Breast epithelium (tissue), 4 donors: ENCODE measurements at regions not wholly inside any gene's neighbourhood (a gene's known extent, or its start where the extent isn't known, plus 50 kb on each side); places are given as distances from the start of the nearest gene placed in this dataset.
"Not testable (repeated sequence)": the region's sequence is repeated elsewhere in the genome, so short reads cannot be mapped to it uniquely, and the experiment has no call there.

Source experiments
- DNase-seq, 2 donors: peaks; one replicate each; pipeline ENCODE4 v3.0.0-alpha.2; 2019; ENCODE audit warnings: low spot score in 2 of 2
- H3K27ac ChIP-seq, 2 donors: fragments of 200-600 bp; sonication (generic) in 1 of 2; one replicate each; pipeline ENCODE4 v1.5.1; 2016 to 2019; ENCODE audit warnings: mild to moderate bottlenecking in 1 of 2
- H3K27me3 ChIP-seq, 2 donors: fragments of 200-600 bp; sonication (generic) in 1 of 2; one replicate each; pipeline versions ENCODE4 v1.5.1 to v1.6.0; 2017 to 2019; ENCODE audit warnings: control low read depth in 1 of 2, mild to moderate bottlenecking in 1 of 2
- H3K36me3 ChIP-seq: fragments of 200-600 bp; one replicate; pipeline ENCODE4 v1.5.1; 2019
- H3K4me1 ChIP-seq, 2 donors: fragments of 200-600 bp; sonication (generic); one replicate each; pipeline ENCODE4 v1.5.1; 2016 to 2019; ENCODE audit warnings: control low read depth in 1 of 2
- H3K4me3 ChIP-seq, 3 donors: fragments of 200-600 bp; sonication (generic); 1 replicate in 2 of 3; 2 replicates in 1 of 3; pipeline ENCODE4 v1.5.1; 2016 to 2019; ENCODE audit warnings: mild to moderate bottlenecking in 3 of 3, moderate library complexity in 2 of 3
- H3K9me3 ChIP-seq, 2 donors: fragments of 200-600 bp; sonication (generic) in 1 of 2; one replicate each; pipeline ENCODE4 v1.5.1; 2016 to 2019; ENCODE audit warnings: control low read depth in 1 of 2
- CTCF ChIP-seq, 3 donors: fragments of 450-650 bp; IDR thresholded peaks; one replicate each; pipeline ENCODE4 v1.5.1; 2016 to 2017; ENCODE audit warnings: antibody characterized with exemption in 3 of 3, mild to moderate bottlenecking in 3 of 3, moderate library complexity in 3 of 3
- POLR2A ChIP-seq: fragments of 450-650 bp; IDR thresholded peaks from one replicate; pipeline ENCODE4 v1.6.1; 2016; ENCODE audit warnings: antibody characterized with exemption, mild to moderate bottlenecking, moderate library complexity
- POLR2AphosphoS5 ChIP-seq, 3 donors: sonication (generic); formaldehyde crosslinking; IDR thresholded peaks; one replicate each; pipeline ENCODE4 v1.6.1; 2017; ENCODE audit warnings: antibody characterized with exemption in 3 of 3
- intact Hi-C: fragments of 100-400 bp; cut with DNase I; formaldehyde crosslinking; loops from one replicate; pipeline ENCODE4 v1.15.1; 2023; ENCODE audit warnings: low total_unique reads

GRCh38 chr12:104906695-104907094 lies 51.4 kb downstream of the SLC41A2 start:
- Histone ChIP-seq H3K4me1 (no peaks in the 10 kb centered on the region), H3K4me3 (no peak overlapping the region), H3K27ac (no peak overlapping the region), H3K27me3 (no peaks in the 10 kb centered on the region), H3K36me3 (no peaks in the 10 kb centered on the region), H3K9me3 (no peaks in the 10 kb centered on the region)
- intact Hi-C loops: no loop called here
- no peak for TF ChIP-seq POLR2AphosphoS5 (IDR thresholded peaks at IDR 0.05)
- no peak for TF ChIP-seq POLR2A
- no peak for TF ChIP-seq CTCF (IDR thresholded peaks at IDR 0.05)
- no peak for DNase-seq

GRCh38 chr12:104905446-104905845 lies 52.6 kb downstream of the SLC41A2 start:
- H3K4me1 ChIP-seq, H3K27ac ChIP-seq, DNase-seq, H3K4me3 ChIP-seq, intact Hi-C loops, H3K36me3 ChIP-seq, H3K27me3 ChIP-seq, H3K9me3 ChIP-seq: not testable (repeated sequence)

DNA sequence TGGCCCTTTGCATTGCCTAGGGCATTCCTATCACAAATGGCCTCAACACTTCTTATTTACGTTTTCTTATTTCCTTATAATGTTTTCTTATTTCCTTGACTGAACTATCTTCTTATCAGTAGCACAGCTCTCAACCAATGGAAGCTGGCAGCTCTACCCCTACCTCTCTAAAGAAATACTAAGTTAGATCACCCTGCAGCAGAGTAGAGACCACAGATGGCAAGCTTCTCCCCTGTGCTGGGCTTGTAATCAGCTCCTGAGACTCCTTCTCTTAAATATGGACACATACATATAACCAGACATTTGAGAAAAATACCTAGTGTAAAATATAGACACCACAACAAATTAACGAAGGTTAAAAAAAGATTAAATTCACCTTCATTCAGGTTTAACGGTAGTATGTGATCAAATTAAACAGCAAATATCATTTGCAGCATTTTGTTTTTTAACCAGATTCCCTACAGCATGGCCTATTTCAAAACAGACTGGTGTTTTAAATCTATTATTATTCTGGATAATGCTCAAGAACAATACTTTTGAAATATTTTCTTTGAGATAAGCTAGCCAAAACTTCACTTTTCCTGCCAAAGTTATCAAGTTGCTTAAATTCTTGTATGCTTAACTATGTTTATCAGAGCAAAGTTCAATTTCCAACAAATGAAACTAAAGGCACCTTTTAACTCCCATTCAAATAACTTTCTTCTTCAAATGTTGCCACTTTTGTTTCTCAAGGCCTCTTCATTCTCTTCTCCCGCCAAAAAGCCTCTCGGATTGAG lies 54.3 kb downstream of the SLC41A2 start:
- H3K27ac ChIP-seq: no peak overlapping the region
- TF ChIP-seq POLR2A: no peak
- TF ChIP-seq POLR2AphosphoS5 (IDR thresholded peaks at IDR 0.05): no peak
- no peak for TF ChIP-seq CTCF (IDR thresholded peaks at IDR 0.05)
- no peak overlapping the region for H3K4me3 ChIP-seq
- intact Hi-C loops: no loop called here
- peaks cover 0 to 6% of the 10 kb centered on the region in 2 donors for H3K9me3 ChIP-seq
- H3K27me3 ChIP-seq: no peaks in the 10 kb centered on the region
- H3K4me1 ChIP-seq: no peaks in the 10 kb centered on the region
- H3K36me3 ChIP-seq: no peaks in the 10 kb centered on the region
- no peak for DNase-seq

DNA sequence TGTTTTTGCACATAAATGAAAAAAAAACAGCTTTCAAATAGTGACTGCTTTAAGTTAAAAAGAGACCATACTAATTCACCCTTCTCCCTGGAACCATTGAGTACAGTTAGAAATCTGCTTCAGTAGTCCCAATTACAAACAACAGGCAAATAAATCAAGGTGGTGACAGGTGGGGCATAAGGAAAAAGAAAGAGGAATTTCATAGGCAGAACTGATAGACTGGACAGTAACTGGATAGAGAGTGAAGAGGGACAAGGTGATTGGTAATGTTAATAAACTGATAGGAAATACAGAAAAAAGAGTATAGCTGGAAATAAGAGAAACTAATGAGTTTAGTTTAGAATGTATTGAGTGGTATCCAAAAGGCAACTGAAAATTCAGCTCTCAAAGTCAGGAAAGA lies 56.0 kb downstream of the SLC41A2 start:
- TF ChIP-seq POLR2A (no peak), CTCF (IDR thresholded peaks at IDR 0.05) (no peak), POLR2AphosphoS5 (IDR thresholded peaks at IDR 0.05) (no peak)
- Histone ChIP-seq H3K27me3 (no peaks in the 10 kb centered on the region), H3K4me3 (no peak overlapping the region), H3K9me3 (peaks cover 0 to 6% of the 10 kb centered on the region in 2 donors), H3K36me3 (no peaks in the 10 kb centered on the region), H3K4me1 (no peaks in the 10 kb centered on the region), H3K27ac (no peak overlapping the region)
- DNase-seq: no peak
- intact Hi-C loops: no loop called here

GRCh38 chr12:104896710-104897109 lies 61.4 kb downstream of the SLC41A2 start:
- intact Hi-C loops: no loop called here
- H3K9me3 ChIP-seq: peaks cover 0 to 6% of the 10 kb centered on the region in 2 donors

More at GRCh38 chr12:104896710-104897109, 61.4 kb downstream of the SLC41A2 start:
- no peak for TF ChIP-seq CTCF (IDR thresholded peaks at IDR 0.05)
- no peak for TF ChIP-seq POLR2AphosphoS5 (IDR thresholded peaks at IDR 0.05)
- TF ChIP-seq POLR2A: no peak
- Histone ChIP-seq H3K27me3 (no peaks in the 10 kb centered on the region), H3K36me3 (no peaks in the 10 kb centered on the region), H3K4me3 (no peak overlapping the region), H3K4me1 (no peaks in the 10 kb centered on the region), H3K27ac (no peak overlapping the region)
- DNase-seq: no peak
